ENCODE measurements at regions not wholly inside any gene's neighbourhood (a gene's known extent, or its start where the extent isn't known, plus 50 kb on each side); places are given as distances from the start of the nearest gene placed in this dataset.
"Not testable (repeated sequence)": the region's sequence is repeated elsewhere in the genome, so short reads cannot be mapped to it uniquely, and the experiment has no call there.

DNA sequence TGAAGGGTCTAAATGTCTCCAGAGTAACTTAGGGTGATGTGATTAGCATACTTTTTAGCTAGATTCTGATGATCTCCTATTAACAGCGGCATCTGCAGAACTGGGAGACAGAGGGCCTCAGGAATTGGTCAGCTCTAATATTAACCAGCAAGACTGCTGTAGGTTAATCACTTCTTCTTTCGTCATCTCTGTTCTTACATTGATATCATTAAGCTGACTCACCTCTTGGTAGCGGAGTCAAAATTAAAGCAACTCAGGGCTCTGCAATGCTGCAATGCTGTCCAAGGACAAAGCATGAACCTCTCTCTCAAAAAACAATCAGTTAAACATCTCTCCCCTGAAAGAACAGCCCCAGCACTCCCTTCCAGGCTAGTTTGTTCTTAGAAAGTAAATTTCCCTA is 57.5 kb upstream of the TRA2B start:
- DNase-seq (ENCODE audit: low spot score) = peak; percentile 45

DNA sequence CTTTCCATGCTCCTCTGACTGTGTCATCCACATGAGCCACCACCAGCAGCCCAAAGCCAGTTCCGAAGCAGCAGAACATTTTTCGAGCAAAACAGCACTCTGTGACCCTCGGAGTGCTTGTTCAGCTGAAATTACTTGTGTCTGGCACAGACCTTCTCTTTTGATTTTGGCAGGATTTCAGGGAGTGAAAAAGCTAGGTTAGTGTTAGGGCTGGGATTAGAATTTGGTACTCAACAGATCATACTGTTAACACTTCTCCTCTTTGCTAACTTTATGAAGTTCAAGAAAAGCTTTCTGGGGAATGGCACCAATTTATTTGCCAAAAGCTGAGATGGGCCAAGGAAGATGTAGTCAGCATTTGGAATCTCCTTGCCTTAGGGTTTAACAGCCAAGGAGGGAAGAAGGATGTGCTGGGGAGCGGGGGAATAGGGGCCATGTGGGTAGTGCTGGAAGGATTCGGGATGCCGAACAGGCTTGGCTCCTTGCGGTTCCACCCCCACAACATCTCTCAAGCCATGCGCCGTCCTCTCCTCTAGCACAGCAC is 55.1 kb upstream of the TRA2B start:
- DNase-seq (ENCODE audit: low spot score) = peak; percentile 41

DNA sequence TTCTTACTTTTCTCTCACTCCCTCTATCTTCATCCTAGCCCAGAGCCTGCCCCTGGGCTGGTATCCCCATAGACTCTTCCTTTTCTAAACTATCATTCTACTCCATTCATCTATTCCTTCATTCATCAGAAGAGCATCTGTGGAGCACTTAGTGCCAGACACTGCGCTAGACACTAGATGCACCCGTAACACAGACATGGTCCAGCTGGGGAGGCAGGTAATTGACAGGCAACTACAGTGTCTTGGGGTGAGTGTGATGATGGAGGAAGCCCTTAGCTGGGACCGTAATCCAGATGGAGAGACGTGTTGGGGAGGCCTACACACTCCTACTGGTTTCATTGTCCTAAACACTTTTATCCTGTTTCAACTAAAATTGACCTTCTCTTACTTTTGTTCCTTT is 53.2 kb upstream of the TRA2B start:
- not testable (repeated sequence) for DNase-seq (ENCODE audit: low spot score)

DNA sequence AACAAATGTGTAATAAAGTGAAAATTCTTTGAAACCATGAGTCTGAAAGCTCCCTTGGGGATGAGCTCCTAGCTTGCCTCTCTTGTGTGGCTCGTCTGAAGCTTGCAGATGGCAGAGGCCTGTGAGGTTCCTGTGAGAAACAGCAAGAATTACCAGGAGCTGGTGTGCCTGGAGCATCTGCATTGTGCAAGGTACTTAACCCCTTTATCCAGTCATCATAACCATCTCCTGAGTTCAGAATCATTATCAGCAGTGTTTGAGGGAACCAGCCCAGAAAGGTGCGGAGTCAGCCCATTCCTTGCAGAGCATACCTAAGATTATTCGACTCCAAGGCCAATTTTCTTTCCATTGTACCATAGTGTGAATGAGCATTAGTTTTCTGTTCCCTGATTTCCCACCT is 51.7 kb upstream of the TRA2B start:
- DNase-seq (ENCODE audit: low spot score) = no peak

DNA sequence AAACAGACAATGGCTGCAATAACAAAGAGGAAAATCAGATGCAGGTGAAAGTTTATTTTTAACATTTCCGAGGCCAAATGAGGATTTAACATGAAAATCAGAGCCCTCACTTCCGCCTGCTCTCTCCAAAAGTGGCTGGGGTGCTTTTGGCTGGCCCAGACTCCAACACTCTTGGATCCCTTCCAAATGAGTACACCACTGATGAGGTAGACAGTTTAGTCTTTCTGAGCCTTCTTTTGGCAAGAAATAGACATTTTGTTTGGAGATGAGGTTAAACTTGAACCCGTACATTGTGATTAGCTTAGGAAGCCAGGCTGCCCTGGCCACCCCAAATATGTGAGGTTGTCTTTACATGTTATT is 51.0 kb upstream of the TRA2B start:
- no peak for DNase-seq (ENCODE audit: low spot score)

DNA sequence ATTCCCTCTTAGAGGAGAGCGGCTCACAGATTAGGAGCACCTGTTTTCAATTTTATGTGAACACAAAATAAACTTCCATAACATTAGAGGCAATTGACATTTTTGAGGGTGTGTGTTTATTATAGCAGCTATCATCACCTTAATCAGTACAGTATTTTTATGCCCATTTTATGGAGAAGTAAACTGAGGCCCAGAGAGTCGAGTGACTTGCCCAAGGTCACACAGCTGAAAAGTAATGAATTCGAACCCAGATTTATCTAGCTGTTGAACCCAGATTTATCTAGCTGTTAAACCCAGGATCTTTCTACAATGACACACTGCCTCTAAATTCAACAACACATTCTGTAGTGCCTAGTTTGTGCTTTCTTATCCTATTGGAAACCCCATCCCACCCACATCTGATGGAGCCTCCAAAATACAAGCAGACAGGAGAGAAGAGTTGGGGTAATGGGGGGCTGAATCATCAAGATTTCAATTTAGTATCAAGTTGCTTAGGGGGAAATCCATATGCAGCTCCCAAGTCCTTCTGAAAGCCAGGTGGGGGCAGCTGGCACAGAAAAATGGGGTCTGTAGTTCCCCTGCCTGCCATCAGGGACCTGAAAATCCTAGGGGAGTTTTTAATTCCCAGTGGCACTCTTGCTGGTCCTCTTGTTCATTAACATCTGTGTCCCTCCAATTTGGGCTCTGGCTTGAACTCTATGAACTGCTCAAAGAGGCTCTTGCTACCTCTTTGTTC is 50.4 kb upstream of the TRA2B start:
- DNase-seq (ENCODE audit: low spot score) = no peak

All from GM03348 (cell line).